Natural killer cell (primary cell): ENCODE measurements at regions not wholly inside any gene's neighbourhood (a gene's known extent, or its start where the extent isn't known, plus 50 kb on each side); places are given as distances from the start of the nearest gene placed in this dataset.

Experiments used
- ATAC-seq, 3 donors: fragments of 150-1000 bp in 2 of 3; fragments of 200-7000 bp in 1 of 3; cut with Tn5 transposase; 1 replicate in 1 of 3; 2 replicates in 2 of 3; pipeline ENCODE4 v1.10.0; 2021; ENCODE audit warnings: mild to moderate bottlenecking in 2 of 3, moderate library complexity in 2 of 3
- DNase-seq, 2 donors: peaks; one replicate each; pipeline versions ENCODE4 v3.0.0 to v3.0.0-alpha.2; 2013 to 2021; ENCODE audit warnings: mixed read lengths in 1 of 2
- H3K27ac ChIP-seq: one replicate; pipeline ENCODE4 v1.5.1; 2013; ENCODE audit warnings: mild to moderate bottlenecking, low read length
- H3K27me3 ChIP-seq: one replicate; pipeline ENCODE4 v1.6.1; 2013; ENCODE audit warnings: low read length; ENCODE audit not compliant: control insufficient read depth, insufficient read depth
- H3K36me3 ChIP-seq: one replicate; pipeline ENCODE4 v1.6.1; 2013; ENCODE audit warnings: low read length; ENCODE audit not compliant: control insufficient read depth, insufficient read depth
- H3K4me1 ChIP-seq: one replicate; pipeline ENCODE4 v1.6.1; 2013; ENCODE audit warnings: low read length; ENCODE audit not compliant: control insufficient read depth, insufficient read depth
- H3K4me3 ChIP-seq: one replicate; pipeline ENCODE4 v1.5.1; 2013; ENCODE audit warnings: low read length
- H3K9me3 ChIP-seq: one replicate; pipeline ENCODE4 v1.6.1; 2013; ENCODE audit warnings: low read length; ENCODE audit not compliant: control insufficient read depth, insufficient read depth
- H3K27ac Mint-ChIP-seq, 2 donors: one replicate each; pipeline ENCODE4 v1.8.0; 2022; ENCODE audit warnings: mild to moderate bottlenecking in 2 of 2, mixed read lengths in 2 of 2, moderate library complexity in 1 of 2
- H3K27me3 Mint-ChIP-seq, 2 donors: one replicate each; pipeline ENCODE4 v1.8.0; 2022; ENCODE audit warnings: low read depth in 2 of 2, mixed read lengths in 2 of 2
- H3K36me3 Mint-ChIP-seq: one replicate; pipeline ENCODE4 v1.8.0; 2022; ENCODE audit warnings: mixed read lengths
- H3K4me1 Mint-ChIP-seq, 2 donors: one replicate each; pipeline ENCODE4 v1.8.0; 2022; ENCODE audit warnings: mixed read lengths in 2 of 2
- H3K4me3 Mint-ChIP-seq: one replicate; pipeline ENCODE4 v1.8.0; 2022; ENCODE audit warnings: mild to moderate bottlenecking, moderate library complexity, mixed read lengths
- H3K9me3 Mint-ChIP-seq, 2 donors: one replicate each; pipeline ENCODE4 v1.8.0; 2022; ENCODE audit warnings: mixed read lengths in 2 of 2
- WGBS: methylation state at CpG from one replicate; pipeline ENCODE4 v1.1.7; 2013; ENCODE audit warnings: missing lambda C conversion rate; ENCODE audit not compliant: insufficient coverage; 5-methylcytosine and 5-hydroxymethylcytosine counted together
- intact Hi-C: fragments of 100-400 bp; cut with micrococcal nuclease; formaldehyde crosslinking; loops from one replicate; pipeline ENCODE4 v1.14.2; 2022
- TF ChIP-seq, protein P1 (sequence below): fragments of 200-600 bp; IDR thresholded peaks from one replicate; pipeline ENCODE4 v1.8.0; 2022; ENCODE audit warnings: antibody characterized with exemption

DNA sequence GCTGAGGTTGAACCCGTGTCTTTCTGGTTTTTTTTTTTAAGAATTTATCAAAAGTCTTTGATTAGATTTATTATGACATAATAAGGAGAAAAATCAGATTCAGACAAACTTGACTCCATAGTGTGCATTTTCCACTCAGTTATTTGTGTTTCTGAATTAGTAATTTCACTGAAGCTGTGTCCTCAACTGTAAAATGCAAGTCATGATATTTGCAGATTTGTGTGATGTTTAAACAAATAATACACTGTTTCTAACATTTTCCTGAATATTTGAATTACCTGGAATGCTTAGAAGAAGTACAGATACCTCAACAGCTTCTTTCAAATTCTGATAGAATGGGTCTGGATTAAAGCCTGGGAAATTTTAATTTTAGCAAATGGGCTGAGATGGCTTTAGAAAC lies 1050.3 kb upstream of the MAP3K7 start:
- Mint-ChIP-seq H3K9me3 (peaks cover 11 to 15% of the 10 kb centered on the region in 2 donors), H3K27me3 (no peaks in the 10 kb centered on the region), H3K4me1 (no peaks in the 10 kb centered on the region), H3K27ac (no peak overlapping the region), H3K4me3 (no peak overlapping the region), H3K36me3 (no peaks in the 10 kb centered on the region)
- no peaks in the 10 kb centered on the region for H3K4me1 ChIP-seq
- H3K36me3 ChIP-seq, result no peaks in the 10 kb centered on the region
- H3K9me3 ChIP-seq, result no peaks in the 10 kb centered on the region
- no peaks in the 10 kb centered on the region for H3K27me3 ChIP-seq
- WGBS, result no CpG with 5 or more reads among the region's 1 CpG
- H3K27ac ChIP-seq, result no peak overlapping the region
- no peak overlapping the region for H3K4me3 ChIP-seq
- intact Hi-C loops, result no loop called here
- TF ChIP-seq, protein P1, sequence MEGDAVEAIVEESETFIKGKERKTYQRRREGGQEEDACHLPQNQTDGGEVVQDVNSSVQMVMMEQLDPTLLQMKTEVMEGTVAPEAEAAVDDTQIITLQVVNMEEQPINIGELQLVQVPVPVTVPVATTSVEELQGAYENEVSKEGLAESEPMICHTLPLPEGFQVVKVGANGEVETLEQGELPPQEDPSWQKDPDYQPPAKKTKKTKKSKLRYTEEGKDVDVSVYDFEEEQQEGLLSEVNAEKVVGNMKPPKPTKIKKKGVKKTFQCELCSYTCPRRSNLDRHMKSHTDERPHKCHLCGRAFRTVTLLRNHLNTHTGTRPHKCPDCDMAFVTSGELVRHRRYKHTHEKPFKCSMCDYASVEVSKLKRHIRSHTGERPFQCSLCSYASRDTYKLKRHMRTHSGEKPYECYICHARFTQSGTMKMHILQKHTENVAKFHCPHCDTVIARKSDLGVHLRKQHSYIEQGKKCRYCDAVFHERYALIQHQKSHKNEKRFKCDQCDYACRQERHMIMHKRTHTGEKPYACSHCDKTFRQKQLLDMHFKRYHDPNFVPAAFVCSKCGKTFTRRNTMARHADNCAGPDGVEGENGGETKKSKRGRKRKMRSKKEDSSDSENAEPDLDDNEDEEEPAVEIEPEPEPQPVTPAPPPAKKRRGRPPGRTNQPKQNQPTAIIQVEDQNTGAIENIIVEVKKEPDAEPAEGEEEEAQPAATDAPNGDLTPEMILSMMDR, result no peak
- no peak for DNase-seq
- no peak for ATAC-seq

DNA sequence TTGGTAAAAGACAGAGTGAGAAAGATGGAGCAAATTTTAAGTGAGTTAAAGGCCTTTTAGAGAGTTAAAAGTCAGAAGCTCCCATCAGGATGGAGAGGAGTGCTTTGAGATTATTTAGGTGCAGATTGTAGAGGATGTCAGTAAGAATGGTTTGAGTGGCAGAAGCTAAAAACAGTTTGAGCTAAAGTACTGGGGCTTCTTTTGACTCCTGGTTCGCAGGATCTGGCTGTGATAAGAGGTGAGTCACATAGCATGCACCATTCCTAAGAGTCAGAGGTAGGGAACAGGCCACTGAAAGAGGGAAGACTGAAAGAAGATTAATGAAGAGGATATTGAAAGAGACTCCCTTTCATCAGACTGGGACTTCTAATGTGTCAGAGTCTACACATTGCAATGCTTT lies 1047.9 kb upstream of the MAP3K7 start:
- Histone ChIP-seq H3K9me3 (no peaks in the 10 kb centered on the region), H3K4me3 (no peak overlapping the region), H3K4me1 (no peaks in the 10 kb centered on the region), H3K27ac (no peak overlapping the region), H3K27me3 (no peaks in the 10 kb centered on the region), H3K36me3 (no peaks in the 10 kb centered on the region)
- 75% methylated on average over 1 of the region's 1 CpG for WGBS
- ATAC-seq (no peak), DNase-seq (no peak)
- H3K36me3 Mint-ChIP-seq, result no peaks in the 10 kb centered on the region
- H3K27me3 Mint-ChIP-seq, result no peaks in the 10 kb centered on the region
- H3K4me3 Mint-ChIP-seq, result no peak overlapping the region
- no peak overlapping the region for H3K27ac Mint-ChIP-seq
- intact Hi-C loops, result no loop called here
- TF ChIP-seq, protein P1, result no peak
- H3K4me1 Mint-ChIP-seq, result no peaks in the 10 kb centered on the region
- peaks cover 14 to 22% of the 10 kb centered on the region in 2 donors for H3K9me3 Mint-ChIP-seq

DNA sequence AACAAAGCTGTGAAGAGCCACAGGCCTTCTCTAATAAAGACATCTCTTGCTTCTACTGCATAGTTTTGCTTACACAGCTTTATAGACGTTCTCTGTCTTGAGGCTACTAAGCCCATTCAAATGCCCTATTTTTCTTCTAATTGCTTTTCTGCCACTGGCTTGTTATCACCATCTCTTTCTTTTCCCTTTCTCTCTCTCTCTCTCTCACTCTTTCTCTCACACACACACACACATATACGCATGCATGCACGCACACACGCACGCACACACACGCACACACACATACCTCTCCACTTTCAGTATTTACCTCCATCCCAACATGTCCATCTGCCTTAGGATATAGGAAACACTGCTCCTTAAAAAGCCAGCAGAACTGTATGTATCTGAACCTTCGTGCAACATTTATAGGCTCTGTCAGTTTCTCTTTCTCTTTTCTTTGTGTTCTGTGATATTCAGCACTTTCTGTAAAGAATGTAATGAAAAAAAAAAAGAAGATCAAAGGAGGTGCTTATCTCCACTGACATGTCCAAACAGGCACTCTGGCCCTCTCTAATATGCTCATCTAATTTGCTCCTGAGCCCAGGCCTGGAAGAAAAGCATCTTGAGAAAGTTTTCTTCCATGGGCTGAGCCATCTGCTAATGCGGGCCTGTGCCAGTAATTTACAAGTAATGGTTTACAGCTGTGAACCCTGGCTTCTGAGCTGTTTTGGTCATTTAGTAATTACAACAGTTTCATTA lies 1046.7 kb upstream of the MAP3K7 start:
- TF ChIP-seq, protein P1, result no peak
- H3K4me1 ChIP-seq, result no peaks in the 10 kb centered on the region
- no peaks in the 10 kb centered on the region for H3K36me3 ChIP-seq
- H3K27me3 ChIP-seq, result no peaks in the 10 kb centered on the region
- DNase-seq, result no peak
- H3K27ac ChIP-seq, result no peak overlapping the region
- Mint-ChIP-seq H3K27ac (no peak overlapping the region), H3K4me3 (no peak overlapping the region), H3K9me3 (peaks cover 14 to 20% of the 10 kb centered on the region in 2 donors), H3K36me3 (no peaks in the 10 kb centered on the region), H3K27me3 (no peaks in the 10 kb centered on the region), H3K4me1 (no peaks in the 10 kb centered on the region)
- 92% methylated on average over 8 of the region's 8 CpGs for WGBS
- no peaks in the 10 kb centered on the region for H3K9me3 ChIP-seq
- no peak for ATAC-seq
- no peak overlapping the region for H3K4me3 ChIP-seq
- intact Hi-C loops, result no loop called here

DNA sequence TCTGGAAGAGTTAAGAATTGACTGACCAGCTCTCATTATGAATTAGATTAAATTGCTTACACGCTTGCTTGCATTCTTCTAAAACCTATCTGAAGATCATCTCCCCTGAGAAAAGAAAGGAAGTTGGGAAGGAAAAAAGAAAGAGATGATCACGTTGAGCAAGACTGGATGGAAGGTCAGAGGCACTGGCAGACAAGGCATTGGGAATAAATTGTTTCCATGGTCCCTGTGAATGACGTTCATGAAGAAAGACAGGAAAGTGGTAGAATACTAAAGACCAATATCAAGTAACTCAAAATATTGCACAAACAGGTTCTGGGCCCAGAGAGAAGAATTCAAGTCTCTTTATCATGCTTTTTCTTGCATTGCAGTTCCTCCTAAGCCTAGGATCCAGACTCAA lies 1045.4 kb upstream of the MAP3K7 start:
- TF ChIP-seq, protein P1, result no peak
- no peaks in the 10 kb centered on the region for H3K36me3 ChIP-seq
- Mint-ChIP-seq H3K9me3 (peaks cover 14 to 20% of the 10 kb centered on the region in 2 donors), H3K4me3 (no peak overlapping the region), H3K27me3 (no peaks in the 10 kb centered on the region), H3K4me1 (no peaks in the 10 kb centered on the region), H3K36me3 (no peaks in the 10 kb centered on the region), H3K27ac (no peak overlapping the region)
- ATAC-seq, result no peak
- no peak overlapping the region for H3K4me3 ChIP-seq
- no peaks in the 10 kb centered on the region for H3K9me3 ChIP-seq
- no peak overlapping the region for H3K27ac ChIP-seq
- 42% methylated on average over 1 of the region's 3 CpGs for WGBS
- intact Hi-C loops, result no loop called here
- H3K27me3 ChIP-seq, result no peaks in the 10 kb centered on the region
- DNase-seq, result no peak
- H3K4me1 ChIP-seq, result no peaks in the 10 kb centered on the region
